Endodermal cell (in vitro differentiated cells): ENCODE measurements at regions not wholly inside any gene's neighbourhood (a gene's known extent, or its start where the extent isn't known, plus 50 kb on each side); places are given as distances from the start of the nearest gene placed in this dataset.

ENCODE experiments used
- DNase-seq: peaks from one replicate; pipeline ENCODE4 v3.0.0-alpha.2; 2017
- H3K27ac ChIP-seq: 2 replicates; pipeline ENCODE4 v1.5.1; 2013; ENCODE audit warnings: mild to moderate bottlenecking, low read depth, low read length, moderate library complexity
- H3K27me3 ChIP-seq: 2 replicates; pipeline ENCODE4 v1.6.1; 2013; ENCODE audit warnings: mild to moderate bottlenecking, low read length, moderate library complexity; ENCODE audit not compliant: insufficient read depth, control insufficient read depth, poor library complexity, severe bottlenecking
- H3K36me3 ChIP-seq: 2 replicates; pipeline ENCODE4 v1.7.0; 2013; ENCODE audit warnings: mild to moderate bottlenecking, low read length, moderate library complexity; ENCODE audit not compliant: control insufficient read depth, insufficient read depth
- H3K4me1 ChIP-seq: one replicate; pipeline ENCODE4 v1.7.0; 2013; ENCODE audit warnings: low read length; ENCODE audit not compliant: control insufficient read depth, insufficient read depth
- H3K4me3 ChIP-seq: 2 replicates; pipeline ENCODE4 v1.5.1; 2013; ENCODE audit warnings: mild to moderate bottlenecking, low read length, moderate library complexity
- H3K9ac ChIP-seq: 2 replicates; pipeline ENCODE4 v1.6.1; 2013; ENCODE audit warnings: mild to moderate bottlenecking, low read length, moderate library complexity; ENCODE audit not compliant: poor library complexity, severe bottlenecking; ENCODE audit errors: extremely low read depth
- H3K9me3 ChIP-seq: 2 replicates; pipeline ENCODE4 v1.6.1; 2013; ENCODE audit warnings: mild to moderate bottlenecking, low read length, moderate library complexity; ENCODE audit not compliant: control insufficient read depth
- H3K27ac Mint-ChIP-seq: 2 replicates; pipeline ENCODE4 v1.8.0; 2020; ENCODE audit warnings: mixed read lengths
- H3K27me3 Mint-ChIP-seq: 2 replicates; pipeline ENCODE4 v1.8.0; 2021; ENCODE audit warnings: mild to moderate bottlenecking, mixed read lengths; ENCODE audit not compliant: insufficient read depth
- H3K36me3 Mint-ChIP-seq: 2 replicates; pipeline ENCODE4 v1.8.0; 2020; ENCODE audit warnings: low read depth, mixed read lengths
- H3K4me1 Mint-ChIP-seq: 2 replicates; pipeline ENCODE4 v1.8.0; 2020; ENCODE audit warnings: mixed read lengths
- H3K4me3 Mint-ChIP-seq: 2 replicates; pipeline ENCODE4 v1.8.0; 2020; ENCODE audit warnings: mild to moderate bottlenecking, moderate library complexity, mixed read lengths
- H3K9me3 Mint-ChIP-seq: 2 replicates; pipeline ENCODE4 v1.8.0; 2020; ENCODE audit warnings: mild to moderate bottlenecking, mixed read lengths
- WGBS, 2 experiments: methylation state at CpG; one replicate each; pipeline versions ENCODE4 v1.1.5 to v1.1.7; 2013; ENCODE audit warnings: missing lambda C conversion rate in 2 of 2, mixed read lengths in 1 of 2; ENCODE audit not compliant: insufficient coverage in 1 of 2, insufficient read length in 1 of 2; 5-methylcytosine and 5-hydroxymethylcytosine counted together
- TF ChIP-seq, protein P1 (sequence below): fragments of 200-600 bp; sonication (generic); conservative IDR thresholded peaks from 2 replicates; pipeline ENCODE4 v1.5.0; 2021; ENCODE audit warnings: antibody characterized with exemption, mild to moderate bottlenecking

GRCh38 chr22:48366056-48366455 lies 1461.6 kb downstream of the BRD1 start:
- H3K4me3 Mint-ChIP-seq = no peak overlapping the region
- 89 to 100% methylated on average over 3 to 8 of the region's 8 CpGs for WGBS, 2 experiments
- H3K27ac Mint-ChIP-seq = no peak overlapping the region
- H3K36me3 ChIP-seq = no peaks in the 10 kb centered on the region
- no peak for DNase-seq
- no peaks in the 10 kb centered on the region for H3K9me3 ChIP-seq
- H3K9ac ChIP-seq = no peak overlapping the region
- no peak overlapping the region for H3K27ac ChIP-seq
- no peaks in the 10 kb centered on the region for H3K9me3 Mint-ChIP-seq
- TF ChIP-seq, protein P1, sequence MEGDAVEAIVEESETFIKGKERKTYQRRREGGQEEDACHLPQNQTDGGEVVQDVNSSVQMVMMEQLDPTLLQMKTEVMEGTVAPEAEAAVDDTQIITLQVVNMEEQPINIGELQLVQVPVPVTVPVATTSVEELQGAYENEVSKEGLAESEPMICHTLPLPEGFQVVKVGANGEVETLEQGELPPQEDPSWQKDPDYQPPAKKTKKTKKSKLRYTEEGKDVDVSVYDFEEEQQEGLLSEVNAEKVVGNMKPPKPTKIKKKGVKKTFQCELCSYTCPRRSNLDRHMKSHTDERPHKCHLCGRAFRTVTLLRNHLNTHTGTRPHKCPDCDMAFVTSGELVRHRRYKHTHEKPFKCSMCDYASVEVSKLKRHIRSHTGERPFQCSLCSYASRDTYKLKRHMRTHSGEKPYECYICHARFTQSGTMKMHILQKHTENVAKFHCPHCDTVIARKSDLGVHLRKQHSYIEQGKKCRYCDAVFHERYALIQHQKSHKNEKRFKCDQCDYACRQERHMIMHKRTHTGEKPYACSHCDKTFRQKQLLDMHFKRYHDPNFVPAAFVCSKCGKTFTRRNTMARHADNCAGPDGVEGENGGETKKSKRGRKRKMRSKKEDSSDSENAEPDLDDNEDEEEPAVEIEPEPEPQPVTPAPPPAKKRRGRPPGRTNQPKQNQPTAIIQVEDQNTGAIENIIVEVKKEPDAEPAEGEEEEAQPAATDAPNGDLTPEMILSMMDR = no peak
- no peaks in the 10 kb centered on the region for H3K27me3 ChIP-seq
- H3K36me3 Mint-ChIP-seq = no peaks in the 10 kb centered on the region
- peaks cover 8% of the 10 kb centered on the region for H3K4me1 ChIP-seq
- no peak overlapping the region for H3K4me3 ChIP-seq
- peaks cover 51% of the 10 kb centered on the region for H3K27me3 Mint-ChIP-seq
- peaks cover 18% of the 10 kb centered on the region for H3K4me1 Mint-ChIP-seq

DNA sequence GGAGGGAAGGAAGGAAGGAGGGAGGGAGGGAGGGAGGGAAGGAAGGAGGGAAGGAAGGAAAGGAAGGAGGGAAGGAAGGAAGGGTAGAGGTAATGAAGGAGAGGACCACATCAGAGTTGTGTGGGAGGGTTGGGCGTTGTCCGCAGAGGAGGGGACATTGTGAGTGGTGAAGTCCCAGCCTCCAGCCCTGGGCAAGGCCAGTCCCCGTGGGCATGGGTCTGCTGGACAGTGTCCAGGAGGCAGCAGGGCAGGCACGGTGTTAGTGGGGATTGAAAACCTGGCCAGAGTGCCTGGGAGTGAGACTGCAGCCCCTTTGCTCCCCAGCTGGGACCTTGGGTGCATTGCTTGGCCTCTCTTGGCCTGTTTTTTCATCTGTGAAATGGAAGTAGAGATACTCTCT lies 1462.3 kb downstream of the BRD1 start:
- Histone ChIP-seq H3K27ac (no peak overlapping the region), H3K4me1 (peaks cover 3% of the 10 kb centered on the region), H3K9ac (no peak overlapping the region), H3K27me3 (no peaks in the 10 kb centered on the region), H3K9me3 (no peaks in the 10 kb centered on the region), H3K4me3 (no peak overlapping the region), H3K36me3 (no peaks in the 10 kb centered on the region)
- DNase-seq = no peak
- Mint-ChIP-seq H3K4me1 (peaks cover 15% of the 10 kb centered on the region), H3K27me3 (peaks cover 45% of the 10 kb centered on the region), H3K4me3 (no peak overlapping the region), H3K27ac (no peak overlapping the region), H3K9me3 (no peaks in the 10 kb centered on the region), H3K36me3 (no peaks in the 10 kb centered on the region)
- TF ChIP-seq, protein P1 = no peak
- WGBS, 2 experiments = 90 to 95% methylated on average over 4 of the region's 4 CpGs

DNA sequence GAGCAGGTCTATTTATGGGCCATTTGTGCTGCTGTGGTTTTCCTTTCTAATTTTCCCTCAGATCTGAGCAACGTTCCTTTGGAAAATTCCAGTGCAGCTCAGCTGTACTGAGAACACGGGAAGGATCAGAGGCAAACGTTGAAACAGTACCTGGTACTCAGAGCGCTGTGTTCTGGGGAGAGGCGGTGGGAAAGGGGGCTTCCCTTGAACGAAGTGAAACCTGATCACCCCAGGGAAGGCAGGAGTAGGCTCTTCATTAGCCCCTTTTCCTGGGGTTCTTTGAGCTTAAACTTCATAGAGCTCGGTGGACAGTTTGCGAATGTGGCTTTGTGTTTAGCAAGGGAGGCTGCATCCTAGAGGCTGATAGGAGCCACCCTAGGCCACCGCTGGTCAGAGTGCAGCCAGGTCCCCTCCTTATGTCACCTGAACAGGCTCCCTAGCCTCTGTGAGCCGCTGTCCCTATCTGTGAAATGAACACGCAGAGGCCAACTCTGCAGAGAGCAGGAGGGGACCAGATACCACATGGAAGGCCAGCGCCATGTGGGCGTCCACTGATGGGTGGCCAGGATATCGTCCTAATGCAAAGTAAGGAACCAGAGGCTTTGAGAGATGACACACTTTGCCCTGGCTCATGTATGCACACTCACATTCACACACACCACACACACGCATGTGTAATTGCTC lies 1464.8 kb downstream of the BRD1 start:
- DNase-seq = no peak
- no peak overlapping the region for H3K27ac ChIP-seq

More for the DNA sequence above, 1464.8 kb downstream of the BRD1 start:
- no peaks in the 10 kb centered on the region for H3K36me3 Mint-ChIP-seq
- TF ChIP-seq, protein P1 = no peak
- Histone ChIP-seq H3K9ac (no peak overlapping the region), H3K4me3 (no peak overlapping the region), H3K4me1 (no peaks in the 10 kb centered on the region), H3K27me3 (no peaks in the 10 kb centered on the region), H3K9me3 (no peaks in the 10 kb centered on the region), H3K36me3 (no peaks in the 10 kb centered on the region)
- WGBS, 2 experiments = 88 to 92% methylated on average over 11 to 15 of the region's 15 CpGs
- H3K9me3 Mint-ChIP-seq = no peaks in the 10 kb centered on the region
- H3K4me3 Mint-ChIP-seq = no peak overlapping the region
- no peaks in the 10 kb centered on the region for H3K4me1 Mint-ChIP-seq
- peaks cover 33% of the 10 kb centered on the region for H3K27me3 Mint-ChIP-seq
- H3K27ac Mint-ChIP-seq = no peak overlapping the region
